GM18951 (cell line): ENCODE measurements at regions not wholly inside any gene's neighbourhood (a gene's known extent, or its start where the extent isn't known, plus 50 kb on each side); places are given as distances from the start of the nearest gene placed in this dataset.

Experiments
- POLR2A ChIP-seq: IDR thresholded peaks from 4 replicates; pipeline ENCODE4 v1.6.1; 2011; ENCODE audit warnings: mild to moderate bottlenecking; ENCODE audit not compliant: insufficient read length, insufficient read depth; ENCODE audit errors: extremely low read depth
- in situ Hi-C: fragments of 300-500 bp; cut with MboI; formaldehyde crosslinking; loops from one replicate; pipeline ENCODE4 v1.12.0; 2022; ENCODE audit warnings: low sequenced_read_pairs, mixed read lengths, inconsistent platforms; ENCODE audit not compliant: unreplicated experiment

DNA sequence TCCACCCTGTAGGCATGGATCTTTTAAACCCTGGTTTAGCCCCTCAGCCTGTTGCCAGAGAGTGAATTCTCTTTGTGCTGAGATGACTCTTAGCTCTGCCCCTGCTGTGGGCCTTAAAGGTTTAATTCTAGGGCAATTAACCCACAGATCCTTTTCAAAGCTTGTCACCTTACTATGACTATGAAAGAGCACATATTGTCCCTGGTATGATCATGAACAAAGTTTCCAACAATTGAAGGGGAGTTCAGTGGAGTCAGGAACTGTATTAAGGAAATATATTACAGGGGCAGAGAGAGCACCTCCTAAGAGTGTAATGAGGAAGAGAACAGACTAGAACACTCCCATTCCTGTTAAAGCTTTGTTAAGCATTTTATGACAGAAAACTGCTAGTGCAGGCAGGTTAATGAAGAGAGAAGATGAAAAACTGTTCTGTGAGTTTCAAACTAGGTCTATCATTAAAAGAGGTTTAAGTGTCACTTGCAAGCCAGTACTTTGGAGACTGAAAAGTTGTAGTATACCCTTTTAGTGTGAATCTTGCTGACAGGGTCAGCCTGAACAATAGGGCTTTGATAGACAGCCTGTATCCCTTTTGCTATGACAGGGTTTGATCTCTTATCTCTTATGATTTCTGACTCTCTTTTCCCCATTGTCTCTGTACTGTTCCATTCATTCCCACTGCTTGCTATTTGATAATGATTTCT, 104.2 kb upstream of the ELL2 start:
- TF ChIP-seq POLR2A: no peak
- in situ Hi-C loops: no loop called here

DNA sequence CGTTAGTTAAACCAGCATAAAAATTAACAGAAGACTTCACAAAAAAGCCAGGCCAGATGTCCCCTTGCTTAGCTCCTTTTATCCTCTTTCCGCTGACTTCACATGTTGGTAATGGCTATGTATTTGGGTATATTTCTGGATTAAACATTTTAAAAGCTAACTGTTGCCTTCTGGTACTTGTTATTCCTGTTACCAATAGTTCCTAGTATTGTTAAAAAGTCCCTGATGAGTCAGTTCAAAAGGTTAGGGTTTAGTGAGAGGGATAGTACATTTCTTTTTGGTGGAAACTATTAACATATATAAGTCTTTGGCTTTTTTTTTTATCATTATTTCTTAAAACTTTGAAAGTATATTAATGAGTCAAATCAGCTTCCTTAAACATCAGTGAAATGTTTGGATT, 103.2 kb upstream of the ELL2 start:
- in situ Hi-C loops: no loop called here
- no peak for TF ChIP-seq POLR2A

DNA sequence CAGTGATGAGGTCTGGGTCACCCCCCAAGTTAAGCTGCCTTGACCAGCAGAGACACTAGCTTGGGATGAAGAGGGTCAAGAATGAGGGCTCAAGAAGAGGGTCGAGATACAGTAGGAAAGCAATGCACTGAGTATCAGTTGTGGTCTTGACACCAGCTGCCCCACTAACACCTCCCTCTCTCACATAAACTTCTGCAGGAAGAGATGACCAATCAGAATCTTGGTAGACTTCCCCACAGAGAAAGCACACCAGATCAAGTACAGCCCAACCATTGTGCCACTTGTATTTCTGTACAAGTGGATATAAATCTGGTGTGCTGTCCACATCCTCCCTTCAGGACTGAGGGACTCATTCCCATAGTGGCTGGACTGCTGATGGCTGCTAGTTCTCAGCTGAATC, 101.2 kb upstream of the ELL2 start:
- no peak for TF ChIP-seq POLR2A
- in situ Hi-C loops: no loop called here

- in situ Hi-C loops: no loop called here
- TF ChIP-seq POLR2A: no peak
These were observed 96.4 kb upstream of the ELL2 start for GRCh38 chr5:96058084-96058483.

DNA sequence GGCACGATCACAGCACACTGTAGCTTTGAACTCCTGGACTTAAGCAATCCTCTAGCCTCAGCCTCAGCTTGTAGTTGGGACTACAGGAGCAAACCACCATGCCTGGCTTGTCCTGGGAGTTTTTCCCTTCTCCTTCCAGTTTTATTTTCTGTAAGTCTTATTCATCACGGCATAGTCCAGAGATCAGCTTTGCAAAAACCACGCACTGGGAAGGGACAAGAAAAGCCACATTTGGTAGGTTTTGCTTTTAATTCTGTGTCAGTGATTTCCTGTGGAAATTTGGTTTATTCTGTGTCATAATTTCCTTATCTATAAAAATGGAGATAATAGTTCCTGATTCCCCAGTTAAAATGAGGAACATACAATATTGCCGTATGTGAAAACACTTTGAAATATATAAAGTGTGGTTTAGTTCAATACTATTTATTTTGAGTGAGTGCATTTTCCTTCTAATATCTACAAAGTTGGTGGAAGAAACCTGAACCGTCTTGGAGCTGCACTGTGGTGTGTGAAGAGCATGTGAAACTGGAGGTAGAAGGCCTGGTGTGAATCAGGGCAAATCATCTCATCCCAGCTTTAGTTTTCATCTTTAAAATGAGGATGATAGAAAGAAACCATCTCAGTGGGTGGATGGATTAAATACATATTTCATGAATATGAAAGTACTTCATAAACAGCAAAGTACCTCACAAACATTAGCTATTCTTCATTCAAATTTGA, 92.8 kb upstream of the ELL2 start:
- in situ Hi-C loops: no loop called here
- TF ChIP-seq POLR2A: no peak

DNA sequence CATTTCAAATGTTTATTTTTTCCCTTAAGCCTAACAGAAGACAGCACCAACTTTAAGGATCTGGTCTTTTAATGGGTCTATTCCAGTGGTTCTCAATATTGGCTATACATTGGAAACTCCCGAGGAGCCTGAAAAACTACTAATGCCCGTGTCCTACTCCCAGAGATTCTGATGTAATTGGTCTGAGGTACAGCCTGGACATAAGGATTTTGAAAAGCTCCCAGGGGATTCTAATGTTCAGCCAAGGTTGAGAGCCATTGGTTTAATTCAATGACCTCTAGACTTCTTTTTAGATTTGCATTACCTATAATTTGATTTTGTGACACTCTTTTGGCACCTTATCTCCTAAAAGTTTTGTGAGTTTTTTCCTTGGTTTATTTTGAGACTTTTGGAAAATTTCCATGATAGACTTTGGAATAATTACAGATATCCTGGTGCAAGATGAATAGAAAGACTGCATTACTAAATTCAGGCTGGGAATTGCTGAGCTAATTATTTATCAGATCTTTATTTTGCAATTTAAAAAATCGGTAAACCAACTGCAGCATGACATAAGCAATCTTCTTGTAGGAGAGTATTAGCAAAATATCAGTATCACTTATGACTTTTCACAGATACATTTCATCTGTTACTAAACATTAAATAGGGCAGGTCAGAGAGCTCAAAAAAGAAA, 91.5 kb upstream of the ELL2 start:
- TF ChIP-seq POLR2A: no peak
- in situ Hi-C loops: no loop called here

- in situ Hi-C loops: no loop called here
- no peak for TF ChIP-seq POLR2A
These were observed 90.7 kb upstream of the ELL2 start for GRCh38 chr5:96052374-96052773.

DNA sequence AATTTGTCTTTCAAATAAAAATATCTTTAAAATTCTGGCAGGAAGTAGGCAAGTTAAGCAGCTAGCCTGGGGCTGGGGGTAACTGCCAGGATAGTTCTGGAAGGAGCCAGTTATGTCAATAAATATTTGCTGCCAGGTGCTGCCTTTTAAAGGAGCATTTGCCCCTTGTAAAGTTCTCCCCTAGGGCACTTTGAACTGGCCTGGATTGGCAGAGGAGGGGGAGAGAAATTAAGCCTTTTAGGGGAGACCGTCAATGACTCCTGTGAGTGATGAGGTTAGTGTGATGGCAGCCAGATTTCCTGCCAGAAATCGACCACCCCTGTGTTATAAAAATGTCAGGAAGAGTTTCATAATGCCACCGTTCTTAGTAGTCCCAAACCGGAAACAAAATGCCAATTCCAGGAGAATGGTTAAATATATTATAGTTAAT, 89.8 kb upstream of the ELL2 start:
- TF ChIP-seq POLR2A: no peak
- in situ Hi-C loops: no loop called here

DNA sequence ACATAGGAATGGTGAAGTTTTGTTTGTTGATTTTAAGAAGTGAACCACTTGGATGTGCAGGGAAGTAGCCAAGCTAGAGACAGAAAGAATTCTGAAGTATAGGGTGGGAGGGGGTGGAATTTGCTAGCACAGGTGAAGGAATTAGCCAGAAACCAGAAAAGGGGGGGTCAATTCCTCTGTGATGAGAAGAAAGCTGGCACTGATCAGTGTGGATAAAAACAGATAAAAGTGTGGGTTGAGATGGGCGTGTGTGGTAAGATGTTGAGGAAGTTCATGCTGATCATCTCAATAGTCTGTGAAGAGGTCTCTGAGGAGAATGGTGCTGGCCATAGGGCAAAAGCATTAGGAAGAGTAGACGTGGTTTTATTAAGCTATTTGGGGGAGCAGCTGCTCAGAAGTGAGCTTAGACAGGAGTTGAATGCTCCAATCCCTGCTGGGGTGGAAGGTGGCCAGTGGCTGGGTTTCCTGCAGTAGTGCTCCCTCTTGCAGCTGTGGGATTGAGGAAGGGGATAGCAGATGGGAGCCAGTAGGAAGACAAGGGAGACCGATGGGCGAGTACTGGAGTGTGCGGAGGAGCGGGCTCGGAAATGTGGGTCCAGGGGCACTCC, 88.7 kb upstream of the ELL2 start:
- no peak for TF ChIP-seq POLR2A
- in situ Hi-C loops: no loop called here

GRCh38 chr5:96049398-96050272, 88.0 kb upstream of the ELL2 start:
- no peak for TF ChIP-seq POLR2A
- in situ Hi-C loops: no loop called here

GRCh38 chr5:96048763-96049162, 87.1 kb upstream of the ELL2 start:
- no peak for TF ChIP-seq POLR2A
- in situ Hi-C loops: no loop called here

- in situ Hi-C loops: no loop called here
- no peak for TF ChIP-seq POLR2A
These were observed 84.2 kb upstream of the ELL2 start for GRCh38 chr5:96045888-96046287.
